ENCODE measurements at regions not wholly inside any gene's neighbourhood (a gene's known extent, or its start where the extent isn't known, plus 50 kb on each side); places are given as distances from the start of the nearest gene placed in this dataset.

DNA sequence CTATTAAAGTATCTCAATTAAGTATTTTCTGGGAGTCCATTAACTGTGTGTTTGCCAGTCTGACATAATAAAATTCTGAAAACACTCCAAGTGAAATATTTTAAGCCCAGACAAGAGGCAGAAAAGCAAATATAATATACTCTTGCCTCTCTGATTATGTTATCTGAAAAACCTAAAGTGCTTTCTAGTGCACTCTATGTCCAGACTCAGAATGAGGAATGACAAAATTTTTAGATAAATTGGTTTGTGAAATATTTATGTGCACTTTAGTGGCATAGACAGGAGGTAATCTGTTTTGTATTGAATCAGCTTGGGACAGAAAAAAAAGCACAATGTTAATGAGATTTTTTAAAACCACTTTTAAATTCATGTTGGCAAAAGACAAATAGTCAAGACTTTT lies 508.2 kb upstream of the SUCLG2 start:
- no peak for ATAC-seq (ENCODE audit: low FRiP score)

DNA sequence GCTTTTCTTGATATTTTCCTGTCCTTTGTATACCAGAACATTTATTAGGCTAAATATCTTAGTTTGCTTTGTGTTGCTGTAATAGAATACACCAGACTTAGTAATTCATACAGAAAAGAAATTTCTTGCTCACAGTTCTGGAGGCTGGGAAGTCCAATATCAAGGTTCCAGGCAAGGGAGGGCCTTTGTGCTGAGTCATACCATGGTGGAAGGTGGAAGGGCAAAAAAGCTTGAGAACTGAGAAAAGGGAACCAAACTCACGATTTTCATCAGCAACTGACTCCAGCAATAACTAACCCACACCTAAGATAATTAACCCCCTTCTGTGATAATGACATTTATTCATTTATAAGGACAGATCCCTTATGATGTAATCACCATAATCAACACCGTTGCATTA lies 496.9 kb upstream of the SUCLG2 start:
- ATAC-seq (ENCODE audit: low FRiP score) (no peak), DNase-seq (ENCODE audit: low spot score) (no peak)
- TF ChIP-seq CTCF (IDR thresholded peaks at IDR 0.05): no peak

More for the DNA sequence above, 508.2 kb upstream of the SUCLG2 start:
- TF ChIP-seq CTCF (IDR thresholded peaks at IDR 0.05): no peak
- DNase-seq (ENCODE audit: low spot score): no peak

- ATAC-seq (ENCODE audit: low FRiP score): no peak
- TF ChIP-seq CTCF (IDR thresholded peaks at IDR 0.05): no peak
- no peak for DNase-seq (ENCODE audit: low spot score)
Measured at GRCh38 chr3:68148447-68148846, 494.0 kb upstream of the SUCLG2 start.

DNA sequence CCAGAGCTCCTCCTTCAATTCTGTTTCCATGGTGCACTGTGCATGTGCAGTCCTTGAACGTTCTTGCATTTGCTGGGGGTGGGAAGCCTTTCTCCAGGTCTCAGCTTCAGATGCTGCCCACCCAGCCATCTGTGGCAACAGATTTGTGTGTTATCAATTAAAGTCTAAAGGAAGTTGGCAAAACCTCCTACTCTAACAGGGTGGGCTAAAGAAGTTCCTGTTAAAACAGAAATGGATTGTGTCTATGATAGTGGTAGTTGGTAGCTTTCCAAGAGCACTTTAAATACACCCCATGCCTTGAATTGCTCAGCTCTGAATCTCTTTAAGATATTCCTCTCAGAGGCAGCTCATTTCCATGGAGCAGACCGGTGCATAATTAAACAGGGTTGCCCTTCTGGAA lies 488.0 kb upstream of the SUCLG2 start:
- TF ChIP-seq CTCF (IDR thresholded peaks at IDR 0.05): no peak
- ATAC-seq (ENCODE audit: low FRiP score) (no peak), DNase-seq (ENCODE audit: low spot score) (no peak)

GRCh38 chr3:68139897-68140296 lies 485.5 kb upstream of the SUCLG2 start:
- TF ChIP-seq CTCF (IDR thresholded peaks at IDR 0.05): no peak
- DNase-seq (ENCODE audit: low spot score) (no peak), ATAC-seq (ENCODE audit: low FRiP score) (no peak)

GRCh38 chr3:68136411-68136810 lies 482.0 kb upstream of the SUCLG2 start:
- DNase-seq (ENCODE audit: low spot score) (no peak), ATAC-seq (ENCODE audit: low FRiP score) (no peak)
- TF ChIP-seq CTCF (IDR thresholded peaks at IDR 0.05): no peak

GRCh38 chr3:68135067-68135466 lies 480.7 kb upstream of the SUCLG2 start:
- TF ChIP-seq CTCF (IDR thresholded peaks at IDR 0.05): no peak

More at GRCh38 chr3:68135067-68135466, 480.7 kb upstream of the SUCLG2 start:
- no peak for DNase-seq (ENCODE audit: low spot score)
- ATAC-seq (ENCODE audit: low FRiP score): no peak

Data from omental fat pad (tissue), 3 donors.